Neural crest cell (in vitro differentiated cells): ENCODE measurements at regions not wholly inside any gene's neighbourhood (a gene's known extent, or its start where the extent isn't known, plus 50 kb on each side); places are given as distances from the start of the nearest gene placed in this dataset.

ENCODE experiments used
- DNase-seq: peaks from one replicate; pipeline ENCODE4 v3.0.0; 2021; ENCODE audit warnings: low read depth, mixed read lengths, low spot score
- H3K27ac Mint-ChIP-seq: one replicate; pipeline ENCODE4 v1.8.0; 2021; ENCODE audit warnings: mild to moderate bottlenecking, mixed read lengths; ENCODE audit not compliant: unreplicated experiment
- H3K27me3 Mint-ChIP-seq: 2 replicates; pipeline ENCODE4 v1.8.0; 2021; ENCODE audit warnings: low read depth, mild to moderate bottlenecking, mixed read lengths
- H3K36me3 Mint-ChIP-seq: 2 replicates; pipeline ENCODE4 v1.8.0; 2021; ENCODE audit warnings: low read depth, mild to moderate bottlenecking, mixed read lengths
- H3K4me1 Mint-ChIP-seq: 2 replicates; pipeline ENCODE4 v1.8.0; 2021; ENCODE audit warnings: mixed read lengths
- H3K4me3 Mint-ChIP-seq: one replicate; pipeline ENCODE4 v1.8.0; 2021; ENCODE audit warnings: mild to moderate bottlenecking, mixed read lengths
- H3K9me3 Mint-ChIP-seq: 2 replicates; pipeline ENCODE4 v1.8.0; 2021; ENCODE audit warnings: mixed read lengths
- CTCF ChIP-seq: fragments of 200-600 bp; sonication (generic); conservative IDR thresholded peaks from 2 replicates; pipeline ENCODE4 v1.5.0; 2021; ENCODE audit warnings: antibody characterized with exemption, mild to moderate bottlenecking

GRCh38 chr2:70036290-70036689 is 51.0 kb upstream of the PCBP1 start:
- Mint-ChIP-seq H3K4me3 (no peak overlapping the region), H3K4me1 (peaks cover 8% of the 10 kb centered on the region), H3K9me3 (no peaks in the 10 kb centered on the region), H3K27me3 (no peaks in the 10 kb centered on the region), H3K36me3 (no peaks in the 10 kb centered on the region), H3K27ac (no peak overlapping the region)
- TF ChIP-seq CTCF: no peak
- no peak for DNase-seq

GRCh38 chr2:70035344-70035844 is 51.9 kb upstream of the PCBP1 start:
- DNase-seq: no peak
- Mint-ChIP-seq H3K4me1 (peaks cover 11% of the 10 kb centered on the region), H3K27ac (no peak overlapping the region), H3K36me3 (no peaks in the 10 kb centered on the region), H3K4me3 (no peak overlapping the region), H3K27me3 (no peaks in the 10 kb centered on the region), H3K9me3 (no peaks in the 10 kb centered on the region)
- TF ChIP-seq CTCF: no peak

GRCh38 chr2:70030724-70031420 is 56.4 kb upstream of the PCBP1 start:
- no peaks in the 10 kb centered on the region for H3K9me3 Mint-ChIP-seq
- H3K27me3 Mint-ChIP-seq: no peaks in the 10 kb centered on the region
- H3K27ac Mint-ChIP-seq: no peak overlapping the region
- no peak for DNase-seq
- TF ChIP-seq CTCF: no peak
- H3K36me3 Mint-ChIP-seq: no peaks in the 10 kb centered on the region
- no peak overlapping the region for H3K4me3 Mint-ChIP-seq
- peaks cover 18% of the 10 kb centered on the region for H3K4me1 Mint-ChIP-seq

DNA sequence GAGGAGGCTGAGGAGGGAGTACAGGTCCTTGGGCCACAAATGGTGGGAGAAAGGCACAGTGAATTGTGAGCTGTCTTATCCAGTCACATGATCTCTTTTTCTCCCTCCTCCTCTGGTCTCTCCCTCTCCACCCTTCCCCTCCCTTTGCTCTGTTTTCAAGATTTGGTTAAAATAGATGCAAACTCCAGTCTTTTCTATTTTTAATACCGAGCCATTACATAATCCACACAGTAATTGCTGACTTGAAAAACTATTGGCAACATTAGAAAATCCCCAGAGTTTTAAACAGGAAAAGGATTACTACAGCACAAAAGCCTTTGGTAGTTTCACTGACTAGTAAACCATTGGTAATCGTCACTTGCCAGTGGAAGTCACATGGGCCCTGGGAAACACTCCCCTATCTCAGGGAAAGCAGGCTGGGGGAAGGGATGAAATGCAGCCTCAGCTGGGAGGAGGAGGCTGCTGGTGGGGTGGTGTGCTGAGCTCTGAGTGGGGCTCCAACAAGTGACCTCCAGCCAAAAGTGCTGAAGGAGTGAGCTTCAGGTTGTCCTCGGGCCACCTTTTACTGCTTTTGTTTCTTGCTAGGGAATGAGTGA is 57.4 kb upstream of the PCBP1 start:
- no peak overlapping the region for H3K4me3 Mint-ChIP-seq
- peak overlapping the region; percentile 52 for H3K27ac Mint-ChIP-seq
- no peak for DNase-seq
- peaks cover 18% of the 10 kb centered on the region for H3K4me1 Mint-ChIP-seq
- H3K9me3 Mint-ChIP-seq: no peaks in the 10 kb centered on the region
- H3K27me3 Mint-ChIP-seq: no peaks in the 10 kb centered on the region
- no peak for TF ChIP-seq CTCF
- H3K36me3 Mint-ChIP-seq: peaks cover 2% of the 10 kb centered on the region

DNA sequence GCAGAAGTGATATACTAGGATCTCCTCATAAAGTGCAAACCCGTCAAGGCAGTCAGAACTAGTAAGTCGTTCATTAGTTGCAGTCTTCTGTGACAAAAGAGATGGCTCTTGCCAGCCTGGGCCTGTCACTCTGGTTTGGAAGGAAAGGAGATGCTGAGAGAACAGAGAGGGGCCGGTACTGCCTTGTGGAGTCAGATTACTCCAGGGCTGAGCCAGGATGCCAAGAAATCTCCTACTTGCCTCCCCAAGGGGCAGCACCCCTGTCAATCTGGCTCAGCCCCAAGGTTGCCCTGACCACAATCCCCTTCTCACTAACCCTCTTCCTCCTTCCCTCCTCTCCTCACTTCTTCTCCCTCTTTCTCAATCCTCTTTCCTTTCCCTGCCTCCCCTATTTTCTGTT is 62.9 kb upstream of the ASPRV1 start:
- Mint-ChIP-seq H3K4me3 (no peak overlapping the region), H3K36me3 (peaks cover 17% of the 10 kb centered on the region), H3K27ac (no peak overlapping the region), H3K4me1 (no peaks in the 10 kb centered on the region), H3K9me3 (peaks cover under 1% of the 10 kb centered on the region), H3K27me3 (no peaks in the 10 kb centered on the region)
- TF ChIP-seq CTCF: no peak
- no peak for DNase-seq
